ENCODE measurements at regions not wholly inside any gene's neighbourhood (a gene's known extent, or its start where the extent isn't known, plus 50 kb on each side); places are given as distances from the start of the nearest gene placed in this dataset.

DNA sequence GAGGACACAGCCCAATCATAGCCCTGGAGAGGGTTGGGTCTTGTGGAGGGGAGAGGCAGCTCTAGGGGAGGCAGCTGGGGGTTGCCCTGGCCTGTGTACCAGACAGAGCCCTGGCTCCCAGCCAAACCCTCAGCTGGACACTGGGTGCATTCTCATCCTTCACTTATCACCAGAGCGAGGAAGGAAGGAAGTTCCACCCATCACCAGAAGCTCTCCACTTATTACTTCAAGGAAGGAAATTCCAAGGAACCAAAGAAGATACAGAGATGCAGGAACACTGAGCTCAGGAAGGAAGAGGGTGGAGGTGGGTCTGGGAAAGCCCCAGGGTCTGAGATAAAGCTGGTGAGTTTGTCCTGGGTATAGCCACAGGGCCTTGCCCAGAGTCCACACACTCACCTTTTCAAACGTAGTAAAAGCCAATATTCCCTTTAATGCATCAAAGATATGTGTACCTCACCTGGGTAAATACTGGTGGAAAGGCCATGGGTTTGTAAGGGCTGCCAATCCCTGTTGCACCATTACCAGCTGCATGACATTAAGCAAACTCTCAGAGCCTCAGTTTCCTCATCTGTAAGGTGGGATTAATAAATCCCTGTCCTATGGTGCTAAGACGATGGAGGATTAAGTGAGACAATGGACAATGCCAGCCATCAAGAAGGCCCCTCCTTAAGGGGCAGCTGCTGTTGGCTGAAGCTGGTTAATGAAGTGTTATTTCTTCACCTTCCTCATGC, 109.7 kb upstream of the NAA20 start:
- Histone ChIP-seq H3K18ac (ENCODE audit: low read length) (no peak overlapping the region), H3K36me3 (ENCODE audit: control insufficient read depth, insufficient read depth, low read length) (no peaks in the 10 kb centered on the region), H3K56ac (ENCODE audit: low read length) (no peak overlapping the region), H4K8ac (ENCODE audit: low read depth, low read length) (no peak overlapping the region), H3K79me2 (ENCODE audit: control insufficient read depth, insufficient read depth, low read length) (no peaks in the 10 kb centered on the region), H3K23ac (ENCODE audit: low read length) (no peak overlapping the region), H3K4me2 (ENCODE audit: low read length) (no peak overlapping the region), H2BK120ac (ENCODE audit: low read depth, low read length) (no peak overlapping the region), H2BK15ac (replicated peaks; ENCODE audit: low read depth) (no peak overlapping the region), H3K4me1 (ENCODE audit: control insufficient read depth, low read depth, low read length) (no peaks in the 10 kb centered on the region), H4K5ac (ENCODE audit: low read length) (no peak overlapping the region), H3K4me3 (ENCODE audit: low read length) (no peak overlapping the region), H3K27me3 (ENCODE audit: insufficient read depth, low read length, poor library complexity) (no peaks in the 10 kb centered on the region), H3K27ac (ENCODE audit: low read depth, low read length) (no peak overlapping the region), H2AK5ac (ENCODE audit: low read length) (no peak overlapping the region), H2BK5ac (ENCODE audit: low read length) (no peak overlapping the region), H3K9ac (ENCODE audit: low read length) (no peak overlapping the region), H3K4ac (ENCODE audit: low read depth, low read length) (no peak overlapping the region), H3K79me1 (ENCODE audit: low read length) (no peaks in the 10 kb centered on the region)
- no CpG with 5 or more reads among the region's 3 CpGs for WGBS (ENCODE audit: extremely low coverage, insufficient coverage, low lambda C conversion rate)
- no peak for DNase-seq

DNA sequence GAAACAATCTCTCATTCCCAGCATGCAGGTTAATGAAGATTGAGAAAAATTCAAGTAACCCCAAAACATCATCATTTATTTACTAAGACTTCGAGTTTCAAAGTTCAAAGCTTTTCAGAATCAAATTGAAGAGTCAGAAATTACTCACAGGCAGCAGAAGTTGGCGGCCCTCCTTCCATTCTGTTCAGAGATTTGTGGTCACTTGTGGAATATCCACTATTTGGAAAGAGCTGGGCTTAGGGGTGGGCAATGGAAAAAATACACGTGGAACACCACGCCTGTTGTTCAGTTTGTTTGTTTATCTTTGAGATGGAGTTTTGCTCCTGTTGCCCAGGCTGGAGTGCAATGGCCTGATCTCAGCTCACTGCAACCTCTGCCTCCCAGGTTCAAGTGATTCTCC, 108.6 kb upstream of the NAA20 start:
- no CpG with 5 or more reads among the region's 4 CpGs for WGBS (ENCODE audit: extremely low coverage, insufficient coverage, low lambda C conversion rate)
- no peak overlapping the region for H3K4me3 ChIP-seq (ENCODE audit: low read length)

DNA sequence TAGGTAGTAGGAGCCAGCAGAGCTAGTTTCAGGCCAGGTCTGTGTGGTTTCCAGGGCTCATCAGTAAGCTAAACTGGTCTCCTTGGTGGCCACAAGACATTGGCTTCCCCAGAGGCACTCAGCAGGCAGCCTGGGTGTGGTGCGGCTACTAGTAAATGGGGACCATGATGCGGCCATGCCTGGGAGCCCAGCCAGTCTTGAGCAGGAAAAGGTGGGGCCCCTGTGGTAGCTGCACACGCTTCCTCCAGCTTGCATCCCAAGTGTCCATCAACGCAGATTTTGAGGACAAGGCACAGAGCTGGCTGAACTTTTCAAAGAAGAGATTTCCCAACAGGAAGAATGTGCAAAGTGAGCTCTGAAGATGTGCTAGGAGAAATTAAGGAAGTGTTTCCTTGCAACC, 107.4 kb upstream of the NAA20 start:
- WGBS (ENCODE audit: extremely low coverage, insufficient coverage, low lambda C conversion rate): no CpG with 5 or more reads among the region's 4 CpGs
- H4K8ac ChIP-seq (ENCODE audit: low read depth, low read length): no peak overlapping the region
- DNase-seq: no peak
- H3K4me1 ChIP-seq (ENCODE audit: control insufficient read depth, low read depth, low read length): no peaks in the 10 kb centered on the region
- H4K5ac ChIP-seq (ENCODE audit: low read length): no peak overlapping the region
- H3K4ac ChIP-seq (ENCODE audit: low read depth, low read length): no peak overlapping the region
- H3K23ac ChIP-seq (ENCODE audit: low read length): no peak overlapping the region
- H2BK5ac ChIP-seq (ENCODE audit: low read length): no peak overlapping the region
- H3K27ac ChIP-seq (ENCODE audit: low read depth, low read length): no peak overlapping the region
- no peaks in the 10 kb centered on the region for H3K36me3 ChIP-seq (ENCODE audit: control insufficient read depth, insufficient read depth, low read length)
- H2BK120ac ChIP-seq (ENCODE audit: low read depth, low read length): no peak overlapping the region
- no peak overlapping the region for H2BK15ac ChIP-seq (replicated peaks; ENCODE audit: low read depth)
- H3K79me2 ChIP-seq (ENCODE audit: control insufficient read depth, insufficient read depth, low read length): no peaks in the 10 kb centered on the region
- no peaks in the 10 kb centered on the region for H3K79me1 ChIP-seq (ENCODE audit: low read length)
- H3K4me3 ChIP-seq (ENCODE audit: low read length): no peak overlapping the region
- H2AK5ac ChIP-seq (ENCODE audit: low read length): no peak overlapping the region
- H3K4me2 ChIP-seq (ENCODE audit: low read length): no peak overlapping the region
- no peak overlapping the region for H3K56ac ChIP-seq (ENCODE audit: low read length)
- no peak overlapping the region for H3K18ac ChIP-seq (ENCODE audit: low read length)
- no peak overlapping the region for H3K9ac ChIP-seq (ENCODE audit: low read length)
- H3K27me3 ChIP-seq (ENCODE audit: insufficient read depth, low read length, poor library complexity): no peaks in the 10 kb centered on the region

More for the DNA sequence above, 108.6 kb upstream of the NAA20 start:
- H3K36me3 ChIP-seq (ENCODE audit: control insufficient read depth, insufficient read depth, low read length): no peaks in the 10 kb centered on the region
- H3K56ac ChIP-seq (ENCODE audit: low read length): no peak overlapping the region
- H3K4ac ChIP-seq (ENCODE audit: low read depth, low read length): no peak overlapping the region
- H3K27me3 ChIP-seq (ENCODE audit: insufficient read depth, low read length, poor library complexity): no peaks in the 10 kb centered on the region
- H3K27ac ChIP-seq (ENCODE audit: low read depth, low read length): no peak overlapping the region
- H3K23ac ChIP-seq (ENCODE audit: low read length): no peak overlapping the region
- DNase-seq: no peak
- H2BK5ac ChIP-seq (ENCODE audit: low read length): no peak overlapping the region
- H3K4me2 ChIP-seq (ENCODE audit: low read length): no peak overlapping the region
- no peak overlapping the region for H2BK15ac ChIP-seq (replicated peaks; ENCODE audit: low read depth)
- H2BK120ac ChIP-seq (ENCODE audit: low read depth, low read length): no peak overlapping the region
- no peak overlapping the region for H3K9ac ChIP-seq (ENCODE audit: low read length)
- no peak overlapping the region for H2AK5ac ChIP-seq (ENCODE audit: low read length)
- H3K79me1 ChIP-seq (ENCODE audit: low read length): no peaks in the 10 kb centered on the region
- H3K4me1 ChIP-seq (ENCODE audit: control insufficient read depth, low read depth, low read length): no peaks in the 10 kb centered on the region
- H3K79me2 ChIP-seq (ENCODE audit: control insufficient read depth, insufficient read depth, low read length): no peaks in the 10 kb centered on the region
- no peak overlapping the region for H4K5ac ChIP-seq (ENCODE audit: low read length)
- no peak overlapping the region for H4K8ac ChIP-seq (ENCODE audit: low read depth, low read length)
- no peak overlapping the region for H3K18ac ChIP-seq (ENCODE audit: low read length)

DNA sequence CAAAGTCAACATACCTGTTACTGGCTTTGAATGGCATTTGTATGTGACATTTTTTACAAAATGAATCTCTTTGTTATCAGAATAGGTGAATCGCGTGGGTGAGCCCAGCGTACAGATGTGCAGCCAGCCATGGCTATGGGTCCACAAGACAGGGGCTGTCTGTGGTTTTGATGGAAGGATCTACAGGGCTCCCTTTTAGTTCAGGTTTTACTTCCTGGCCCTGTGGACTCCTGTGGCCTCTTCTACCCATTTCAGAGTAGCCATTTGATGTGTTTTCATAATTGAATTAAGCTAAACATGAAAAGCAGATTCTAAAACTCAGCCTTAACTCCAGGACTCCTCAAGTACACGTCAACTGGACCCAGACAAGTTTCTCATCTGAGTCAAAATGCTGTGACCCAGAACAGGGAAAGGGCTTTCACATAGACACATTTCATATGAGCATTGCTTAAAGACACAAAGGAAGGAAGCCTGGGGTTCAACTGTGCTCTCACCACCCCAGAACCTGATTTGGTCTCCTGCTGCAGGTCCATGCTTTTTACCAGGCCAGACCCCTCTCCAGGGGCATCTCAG, 105.3 kb upstream of the NAA20 start:
- no peaks in the 10 kb centered on the region for H3K4me1 ChIP-seq (ENCODE audit: control insufficient read depth, low read depth, low read length)
- no peaks in the 10 kb centered on the region for H3K79me2 ChIP-seq (ENCODE audit: control insufficient read depth, insufficient read depth, low read length)
- no peak overlapping the region for H2AK5ac ChIP-seq (ENCODE audit: low read length)
- no peak overlapping the region for H3K4me2 ChIP-seq (ENCODE audit: low read length)
- no peaks in the 10 kb centered on the region for H3K27me3 ChIP-seq (ENCODE audit: insufficient read depth, low read length, poor library complexity)
- no peaks in the 10 kb centered on the region for H3K36me3 ChIP-seq (ENCODE audit: control insufficient read depth, insufficient read depth, low read length)
- no peak overlapping the region for H3K56ac ChIP-seq (ENCODE audit: low read length)
- H4K5ac ChIP-seq (ENCODE audit: low read length): no peak overlapping the region
- DNase-seq: no peak
- no peak overlapping the region for H4K8ac ChIP-seq (ENCODE audit: low read depth, low read length)
- no peak overlapping the region for H2BK5ac ChIP-seq (ENCODE audit: low read length)
- no peak overlapping the region for H3K4ac ChIP-seq (ENCODE audit: low read depth, low read length)
- H3K18ac ChIP-seq (ENCODE audit: low read length): no peak overlapping the region
- H3K79me1 ChIP-seq (ENCODE audit: low read length): no peaks in the 10 kb centered on the region
- no peak overlapping the region for H3K9ac ChIP-seq (ENCODE audit: low read length)
- no peak overlapping the region for H3K23ac ChIP-seq (ENCODE audit: low read length)
- no peak overlapping the region for H3K27ac ChIP-seq (ENCODE audit: low read depth, low read length)
- no peak overlapping the region for H2BK120ac ChIP-seq (ENCODE audit: low read depth, low read length)
- H3K4me3 ChIP-seq (ENCODE audit: low read length): no peak overlapping the region
- no peak overlapping the region for H2BK15ac ChIP-seq (replicated peaks; ENCODE audit: low read depth)
- WGBS (ENCODE audit: extremely low coverage, insufficient coverage, low lambda C conversion rate): no CpG with 5 or more reads among the region's 4 CpGs

DNA sequence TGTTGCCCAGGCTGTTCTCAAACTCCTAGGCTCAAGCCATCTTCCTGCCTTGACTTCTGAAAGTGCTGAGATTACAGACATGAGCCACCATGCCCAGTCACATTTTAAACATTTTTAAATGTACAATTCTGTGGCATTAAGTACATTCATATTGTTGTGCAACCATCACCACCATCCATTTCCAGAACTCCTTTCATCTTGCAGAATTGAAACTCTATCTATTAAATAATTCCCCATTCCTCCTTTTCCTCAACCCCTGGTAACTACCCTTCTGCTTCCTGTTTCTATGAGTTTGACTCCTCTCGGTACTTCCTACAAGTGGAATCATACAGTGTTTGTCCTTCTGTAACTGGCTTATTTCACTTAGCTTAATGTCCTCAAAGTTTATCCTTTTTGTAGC, 103.8 kb upstream of the NAA20 start:
- no peak overlapping the region for H3K4me3 ChIP-seq (ENCODE audit: low read length)

More for the DNA sequence above, 103.8 kb upstream of the NAA20 start:
- Histone ChIP-seq H3K36me3 (ENCODE audit: control insufficient read depth, insufficient read depth, low read length) (no peaks in the 10 kb centered on the region), H2BK15ac (replicated peaks; ENCODE audit: low read depth) (no peak overlapping the region), H4K5ac (ENCODE audit: low read length) (no peak overlapping the region), H2BK120ac (ENCODE audit: low read depth, low read length) (no peak overlapping the region), H3K56ac (ENCODE audit: low read length) (no peak overlapping the region), H3K9ac (ENCODE audit: low read length) (no peak overlapping the region), H2AK5ac (ENCODE audit: low read length) (no peak overlapping the region), H3K4me1 (ENCODE audit: control insufficient read depth, low read depth, low read length) (no peaks in the 10 kb centered on the region), H2BK5ac (ENCODE audit: low read length) (no peak overlapping the region), H3K4me2 (ENCODE audit: low read length) (no peak overlapping the region), H4K8ac (ENCODE audit: low read depth, low read length) (no peak overlapping the region), H3K79me1 (ENCODE audit: low read length) (no peaks in the 10 kb centered on the region), H3K23ac (ENCODE audit: low read length) (no peak overlapping the region), H3K18ac (ENCODE audit: low read length) (no peak overlapping the region), H3K79me2 (ENCODE audit: control insufficient read depth, insufficient read depth, low read length) (no peaks in the 10 kb centered on the region), H3K27ac (ENCODE audit: low read depth, low read length) (no peak overlapping the region), H3K27me3 (ENCODE audit: insufficient read depth, low read length, poor library complexity) (no peaks in the 10 kb centered on the region), H3K4ac (ENCODE audit: low read depth, low read length) (no peak overlapping the region)
- DNase-seq: no peak
- no CpG with 5 or more reads among the region's 1 CpG for WGBS (ENCODE audit: extremely low coverage, insufficient coverage, low lambda C conversion rate)
